K562 (cell line): ENCODE measurements at regions not wholly inside any gene's neighbourhood (a gene's known extent, or its start where the extent isn't known, plus 50 kb on each side); places are given as distances from the start of the nearest gene placed in this dataset.

Experiments
- BCLAF1 ChIP-seq, 2 experiments: fragments of 450-650 bp in 1 of 2; IDR thresholded peaks; 2 replicates each; pipeline ENCODE4 v1.6.1; 2011 to 2017; ENCODE audit warnings: low read depth in 2 of 2, antibody characterized with exemption in 1 of 2, borderline replicate concordance in 1 of 2, low read length in 1 of 2, mild to moderate bottlenecking in 1 of 2, mixed read lengths in 1 of 2; ENCODE audit not compliant: control insufficient read depth in 1 of 2
- BDP1 ChIP-seq: IDR thresholded peaks from 3 replicates; pipeline ENCODE4 v1.6.1; 2011; ENCODE audit not compliant: insufficient read length, insufficient read depth
- BRCA1 ChIP-seq, 2 experiments: fragments of 450-650 bp in 1 of 2; sonication (generic) in 1 of 2; formaldehyde crosslinking in 1 of 2; IDR thresholded peaks; 2 replicates each; pipeline versions ENCODE4 v1.5.0 to v1.6.1; 2017 to 2020; ENCODE audit warnings: mild to moderate bottlenecking in 1 of 2, missing genetic modification reagents in 1 of 2
- ELK1 ChIP-seq: sonication (generic); formaldehyde crosslinking; IDR thresholded peaks from 2 replicates; pipeline ENCODE4 v1.8.1; 2022; ENCODE audit warnings: missing genetic modification reagents
- HMBOX1 ChIP-seq: sonication (generic); IDR thresholded peaks from 2 replicates; pipeline ENCODE4 v1.6.1; 2016
- MIER1 ChIP-seq: fragments of 450-650 bp; IDR thresholded peaks from 2 replicates; pipeline ENCODE4 v1.6.1; 2016; ENCODE audit warnings: antibody characterized with exemption, mild to moderate bottlenecking, low read depth
- NCOR1 ChIP-seq: fragments of 450-650 bp; IDR thresholded peaks from 2 replicates; pipeline ENCODE4 v1.6.1; 2016; ENCODE audit warnings: mild to moderate bottlenecking, moderate library complexity
- NR2C1 ChIP-seq, 2 experiments: fragments of 450-650 bp; IDR thresholded peaks; 2 replicates each; pipeline ENCODE4 v1.6.1; 2017; ENCODE audit warnings: mild to moderate bottlenecking in 2 of 2, antibody characterized with exemption in 1 of 2, inconsistent platforms in 1 of 2, missing compliant biosample characterization in 1 of 2, missing genetic modification characterization in 1 of 2
- PHF8 ChIP-seq: fragments of 200-600 bp; sonication (generic); IDR thresholded peaks from 2 replicates; pipeline ENCODE4 v1.6.1; 2012; ENCODE audit warnings: mixed run types, mild to moderate bottlenecking, inconsistent platforms, low read length, moderate library complexity, borderline replicate concordance
- SIN3A ChIP-seq, 2 experiments: fragments of 150-350 bp in 1 of 2; IDR thresholded peaks; 2 replicates each; pipeline ENCODE4 v1.6.1; 2011 to 2016; ENCODE audit warnings: borderline replicate concordance in 2 of 2, low read depth in 2 of 2, low read length in 2 of 2, mild to moderate bottlenecking in 2 of 2, moderate library complexity in 2 of 2; ENCODE audit not compliant: control insufficient read depth in 1 of 2
- STAG1 ChIP-seq: sonication (generic); formaldehyde crosslinking; IDR thresholded peaks from 2 replicates; pipeline ENCODE4 v1.5.0; 2020; ENCODE audit warnings: missing genetic modification reagents, borderline replicate concordance
- TAL1 ChIP-seq: fragments of 450-650 bp; IDR thresholded peaks from 2 replicates; pipeline ENCODE4 v1.6.1; 2016; ENCODE audit warnings: mild to moderate bottlenecking
- U2AF2 ChIP-seq: fragments of 200-400 bp; formaldehyde crosslinking; optimal IDR thresholded peaks from 2 replicates; pipeline ENCODE3; 2017; ENCODE audit warnings: low read depth, mild to moderate bottlenecking, low read length
- ZBTB26 ChIP-seq: fragments of 450-650 bp; formaldehyde crosslinking; IDR thresholded peaks from 2 replicates; pipeline ENCODE4 v1.4.0; 2022; ENCODE audit warnings: missing genetic modification characterization
- ZEB2 ChIP-seq: fragments of 450-650 bp; IDR thresholded peaks from 2 replicates; pipeline ENCODE4 v1.6.1; 2016
- ZNF445 ChIP-seq: fragments of 250-450 bp; sonication (Bioruptor Pico); IDR thresholded peaks from 2 replicates; pipeline ENCODE4 v1.4.0; 2020; ENCODE audit warnings: low read depth, mild to moderate bottlenecking, moderate library complexity
- ZNF592 ChIP-seq: fragments of 450-650 bp; IDR thresholded peaks from 2 replicates; pipeline ENCODE4 v1.6.1; 2017; ENCODE audit warnings: antibody characterized with exemption, mild to moderate bottlenecking

- no peak for TF ChIP-seq BCLAF1 (IDR thresholded peaks at IDR 0.05; ENCODE audit: borderline replicate concordance in 1 of 2, control insufficient read depth in 1 of 2, low read depth in 2 of 2, low read length in 1 of 2)
- TF ChIP-seq BDP1: no peak
- TF ChIP-seq ZEB2: peak; percentile 74; the same call in 1 of the 2 replicates
- no peak for TF ChIP-seq U2AF2
- no peak for TF ChIP-seq PHF8
- TF ChIP-seq STAG1 (CRISPR knock-in tag): no peak
- no peak for TF ChIP-seq ELK1 (CRISPR knock-in tag)
- TF ChIP-seq MIER1: no peak
- no peak for TF ChIP-seq HMBOX1
- TF ChIP-seq SIN3A (IDR thresholded peaks at IDR 0.05; ENCODE audit: borderline replicate concordance in 2 of 2, control insufficient read depth in 1 of 2, low read depth in 2 of 2, low read length in 2 of 2): no peak
- TF ChIP-seq TAL1: no peak
- TF ChIP-seq ZNF445 (CRISPR knock-in tag): no peak
- TF ChIP-seq NR2C1 (IDR thresholded peaks at IDR 0.05): peak; percentile 63; the same call in 1 of the 2 replicates
- peak; percentile 68 for TF ChIP-seq NR2C1 (tag; IDR thresholded peaks at IDR 0.05)
- 0 out of 2 replicates have a peak, but pooled peaks have one; percentile 63 for TF ChIP-seq ZBTB26 (CRISPR knock-in tag)
- no peak for TF ChIP-seq NCOR1
- no peak for TF ChIP-seq ZNF592
- no peak for TF ChIP-seq BRCA1 (IDR thresholded peaks at IDR 0.05)
- TF ChIP-seq BRCA1 (CRISPR knock-in tag; IDR thresholded peaks at IDR 0.05): no peak
These were observed 74.3 kb upstream of the TOMM7 start (continued) for GRCh38 chr7:22896917-22897316.
